ENCODE measurements at regions not wholly inside any gene's neighbourhood (a gene's known extent, or its start where the extent isn't known, plus 50 kb on each side); places are given as distances from the start of the nearest gene placed in this dataset.

- WGBS = 81% methylated on average over 2 of the region's 2 CpGs
Observed at GRCh38 chr12:128114485-128114884, 152.5 kb upstream of the TMEM132C start.

GRCh38 chr12:128116537-128116936 is 150.4 kb upstream of the TMEM132C start:
- Histone ChIP-seq H3K4me3 (no peak overlapping the region), H3K27me3 (peaks cover 0 to 14% (median 0%) of the 10 kb centered on the region in 4 donors), H3K9me3 (no peaks in the 10 kb centered on the region), H3K36me3 (no peaks in the 10 kb centered on the region), H3K4me1 (no peaks in the 10 kb centered on the region), H3K27ac (replicated peaks in 1 of 4) (no peak overlapping the region)
- 73% methylated on average over 5 of the region's 5 CpGs for WGBS
- intact Hi-C loops (cut with DNase I) = no loop called here
- TF ChIP-seq POLR2A (IDR thresholded peaks at IDR 0.05; ENCODE audit: low read depth) = no peak
- no peak for TF ChIP-seq EP300 (IDR thresholded peaks at IDR 0.05)
- no peak for TF ChIP-seq CTCF (IDR thresholded peaks at IDR 0.05)
- TF ChIP-seq POLR2AphosphoS5 (IDR thresholded peaks at IDR 0.05) = no peak
- no peak for DNase-seq (ENCODE audit: extremely low spot score)

More at GRCh38 chr12:128114485-128114884, 152.5 kb upstream of the TMEM132C start:
- Histone ChIP-seq H3K4me3 (no peak overlapping the region), H3K36me3 (no peaks in the 10 kb centered on the region), H3K27me3 (peaks cover 0 to 24% (median 0%) of the 10 kb centered on the region in 4 donors), H3K9me3 (no peaks in the 10 kb centered on the region), H3K4me1 (no peaks in the 10 kb centered on the region), H3K27ac (replicated peaks in 1 of 4) (no peak overlapping the region)
- intact Hi-C loops (cut with DNase I) = no loop called here
- TF ChIP-seq EP300 (IDR thresholded peaks at IDR 0.05) (no peak), POLR2A (IDR thresholded peaks at IDR 0.05; ENCODE audit: low read depth) (no peak), CTCF (IDR thresholded peaks at IDR 0.05) (no peak), POLR2AphosphoS5 (IDR thresholded peaks at IDR 0.05) (no peak)
- DNase-seq (ENCODE audit: extremely low spot score) = no peak

GRCh38 chr12:128120035-128120434 is 146.9 kb upstream of the TMEM132C start:
- no peak for DNase-seq (ENCODE audit: extremely low spot score)
- no peak overlapping the region for H3K4me3 ChIP-seq
- no peaks in the 10 kb centered on the region for H3K27me3 ChIP-seq
- WGBS = 86% methylated on average over 4 of the region's 4 CpGs
- H3K9me3 ChIP-seq = no peaks in the 10 kb centered on the region
- H3K4me1 ChIP-seq = no peaks in the 10 kb centered on the region
- TF ChIP-seq POLR2A (IDR thresholded peaks at IDR 0.05; ENCODE audit: low read depth) (no peak), POLR2AphosphoS5 (IDR thresholded peaks at IDR 0.05) (no peak), CTCF (IDR thresholded peaks at IDR 0.05) (no peak), EP300 (IDR thresholded peaks at IDR 0.05) (no peak)
- intact Hi-C loops (cut with DNase I) = no loop called here
- H3K36me3 ChIP-seq = no peaks in the 10 kb centered on the region
- no peak overlapping the region for H3K27ac ChIP-seq (replicated peaks in 1 of 4)

GRCh38 chr12:128121424-128121823 is 145.5 kb upstream of the TMEM132C start:
- TF ChIP-seq CTCF (IDR thresholded peaks at IDR 0.05) (no peak), POLR2AphosphoS5 (IDR thresholded peaks at IDR 0.05) (no peak), POLR2A (IDR thresholded peaks at IDR 0.05; ENCODE audit: low read depth) (no peak), EP300 (IDR thresholded peaks at IDR 0.05) (no peak)
- Histone ChIP-seq H3K9me3 (no peaks in the 10 kb centered on the region), H3K36me3 (no peaks in the 10 kb centered on the region), H3K4me3 (no peak overlapping the region), H3K4me1 (no peaks in the 10 kb centered on the region), H3K27ac (replicated peaks in 1 of 4) (no peak overlapping the region), H3K27me3 (no peaks in the 10 kb centered on the region)
- WGBS = 62% methylated on average over 3 of the region's 3 CpGs
- intact Hi-C loops (cut with DNase I) = no loop called here
- no peak for DNase-seq (ENCODE audit: extremely low spot score)

GRCh38 chr12:128123096-128123495 is 143.9 kb upstream of the TMEM132C start:
- WGBS = 83% methylated on average over 8 of the region's 8 CpGs
- no peak overlapping the region for H3K4me3 ChIP-seq
- H3K27me3 ChIP-seq = no peaks in the 10 kb centered on the region
- TF ChIP-seq CTCF (IDR thresholded peaks at IDR 0.05) = no peak
- no peak for TF ChIP-seq POLR2AphosphoS5 (IDR thresholded peaks at IDR 0.05)
- TF ChIP-seq EP300 (IDR thresholded peaks at IDR 0.05) = no peak
- no peaks in the 10 kb centered on the region for H3K9me3 ChIP-seq
- intact Hi-C loops (cut with DNase I) = no loop called here
- no peak for DNase-seq (ENCODE audit: extremely low spot score)
- no peaks in the 10 kb centered on the region for H3K36me3 ChIP-seq
- H3K27ac ChIP-seq (replicated peaks in 1 of 4) = no peak overlapping the region
- H3K4me1 ChIP-seq = no peaks in the 10 kb centered on the region
